Left hindlimb (tissue), 1 donor: ENCODE measurements at regions not wholly inside any gene's neighbourhood (a gene's known extent, or its start where the extent isn't known, plus 50 kb on each side); places are given as distances from the start of the nearest gene placed in this dataset.

ENCODE experiments used
- DNase-seq: peaks from one replicate; pipeline ENCODE4 v3.0.0-alpha.2; 2018

DNA sequence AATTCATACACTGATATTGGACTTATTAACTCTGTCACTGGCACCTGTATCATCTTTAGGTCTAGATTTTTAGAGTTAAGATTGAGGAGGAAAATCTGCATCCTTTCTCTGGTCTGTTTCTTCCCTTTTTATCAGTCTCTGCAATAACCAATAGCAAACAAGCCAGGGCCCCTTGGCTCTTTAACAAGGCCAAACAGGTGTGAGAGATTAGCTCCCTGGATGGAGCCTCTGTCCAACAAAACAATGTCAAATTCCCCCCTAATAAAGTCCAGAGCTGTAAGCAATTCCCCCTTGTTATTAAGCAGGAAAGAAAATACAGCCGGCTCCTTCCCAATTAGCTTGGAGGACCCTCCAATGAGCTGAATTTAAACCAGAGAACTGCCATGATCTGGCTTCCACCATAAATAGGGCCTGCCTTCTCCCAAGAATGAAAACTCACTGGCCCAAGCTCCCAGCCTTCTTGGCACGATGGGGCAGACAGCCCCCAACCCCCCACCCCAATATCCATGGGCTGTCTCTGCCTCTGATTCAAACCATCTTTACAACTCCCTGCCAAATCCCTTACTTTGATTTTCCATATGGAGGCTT, 56.1 kb upstream of the SOX9 start:
- DNase-seq = no peak

DNA sequence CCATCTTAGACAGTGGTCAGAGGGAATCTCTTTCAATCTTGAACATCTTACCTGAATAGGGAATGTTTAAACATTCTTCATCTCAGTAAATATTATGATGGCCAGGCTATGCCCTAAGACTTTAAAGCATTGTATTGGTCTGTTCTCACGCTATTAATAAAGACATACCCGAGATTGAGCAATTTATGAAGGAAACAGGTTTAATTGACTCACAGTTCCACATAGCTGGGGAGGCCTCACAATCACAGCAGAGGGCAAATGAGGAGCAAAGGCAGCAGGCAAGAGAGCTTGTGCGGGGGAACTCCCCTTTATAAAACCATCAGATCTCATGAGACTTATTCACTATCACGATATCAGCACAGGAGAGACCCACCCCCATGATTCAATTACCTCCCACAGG, 55.3 kb upstream of the SOX9 start:
- DNase-seq = no peak

- DNase-seq = no peak
These were observed 52.2 kb upstream of the SOX9 start for GRCh38 chr17:72068643-72069042.

DNA sequence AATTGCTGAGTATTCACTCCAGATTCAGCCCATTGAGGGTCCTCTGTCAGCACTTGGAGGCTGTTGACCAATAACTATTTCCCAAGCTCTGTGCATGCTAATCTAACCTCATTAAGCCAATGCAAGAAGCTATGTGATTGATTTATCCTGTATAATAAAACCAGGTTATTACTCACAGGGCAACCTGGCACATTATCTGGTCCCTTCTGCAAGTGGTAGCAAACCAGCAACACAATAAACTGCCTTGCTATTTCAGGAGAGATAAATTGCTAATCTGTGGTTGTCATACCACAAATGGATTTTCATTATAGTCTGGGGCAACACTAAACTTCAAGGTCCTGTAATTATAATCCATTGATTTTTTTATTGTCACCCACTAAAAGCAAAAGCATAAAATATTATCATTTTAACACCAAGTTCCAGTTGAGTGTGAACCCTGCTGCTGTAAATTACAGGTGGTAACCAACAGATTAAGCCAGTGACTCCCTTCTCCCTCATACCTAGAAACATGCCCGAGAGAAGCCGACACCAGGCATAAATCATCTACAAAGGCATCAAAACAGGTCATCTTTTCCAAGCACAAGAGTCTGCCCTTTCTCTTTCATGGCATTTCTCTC, 51.1 kb upstream of the SOX9 start:
- DNase-seq = no peak
